ENCODE measurements at regions not wholly inside any gene's neighbourhood (a gene's known extent, or its start where the extent isn't known, plus 50 kb on each side); places are given as distances from the start of the nearest gene placed in this dataset.

DNA sequence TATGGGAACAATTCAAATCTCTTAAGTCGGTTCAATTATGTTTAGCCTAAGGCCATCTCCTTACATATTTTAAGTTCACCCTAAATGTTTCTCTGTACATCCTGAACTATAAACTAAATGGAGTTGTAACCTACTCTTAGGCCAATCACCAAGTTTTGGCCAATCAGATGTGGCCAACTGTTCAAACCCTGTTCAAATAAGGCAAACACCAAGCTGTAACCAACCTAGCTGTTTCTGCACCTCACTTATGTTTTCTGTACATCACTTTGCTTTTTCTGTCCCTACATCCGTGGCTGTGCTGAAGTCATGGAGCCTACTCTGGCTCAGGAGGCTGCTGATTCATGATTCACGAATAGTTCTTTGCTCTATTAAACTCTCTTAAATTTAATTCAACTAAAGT is 165.3 kb downstream of the GASK1B start:
- no peak for DNase-seq

DNA sequence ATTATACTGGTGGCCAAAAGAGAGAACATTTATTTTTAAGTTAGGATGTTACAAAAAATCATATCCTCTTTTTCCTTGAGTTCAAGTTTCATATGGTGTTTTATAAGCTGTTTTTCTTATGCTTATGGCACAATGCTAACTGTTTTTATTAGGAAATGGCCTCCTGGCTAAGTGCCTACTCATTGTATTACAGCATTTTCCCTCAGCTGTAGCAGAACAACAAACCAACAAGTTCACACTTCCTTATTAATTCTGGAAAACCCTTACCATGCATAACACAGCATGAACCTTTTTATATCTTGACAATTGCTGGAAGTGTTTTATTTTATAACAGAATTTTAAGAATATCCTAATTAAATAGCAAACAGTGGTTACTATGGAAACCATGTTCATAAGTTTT is 165.8 kb downstream of the GASK1B start:
- DNase-seq = peak; percentile 84 to 86

DNA sequence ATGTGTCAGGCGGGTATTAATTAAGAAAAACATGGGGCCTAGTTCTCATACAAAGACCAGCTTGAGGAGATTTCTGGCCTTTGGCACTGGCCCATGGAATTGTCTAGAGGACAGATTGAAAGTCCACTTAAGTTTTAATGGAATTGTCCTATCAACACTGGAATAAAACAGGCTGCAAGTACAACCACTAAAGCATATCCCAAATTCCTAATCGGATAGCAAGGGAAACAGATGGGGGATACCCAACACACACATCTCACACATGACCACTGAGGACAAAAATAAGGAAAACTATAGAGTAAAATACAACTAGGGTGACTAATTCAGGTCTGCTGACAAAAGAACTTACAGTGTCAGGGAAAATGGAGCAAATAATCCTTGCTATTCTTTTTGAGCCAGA is 167.8 kb downstream of the GASK1B start:
- DNase-seq = no peak

DNA sequence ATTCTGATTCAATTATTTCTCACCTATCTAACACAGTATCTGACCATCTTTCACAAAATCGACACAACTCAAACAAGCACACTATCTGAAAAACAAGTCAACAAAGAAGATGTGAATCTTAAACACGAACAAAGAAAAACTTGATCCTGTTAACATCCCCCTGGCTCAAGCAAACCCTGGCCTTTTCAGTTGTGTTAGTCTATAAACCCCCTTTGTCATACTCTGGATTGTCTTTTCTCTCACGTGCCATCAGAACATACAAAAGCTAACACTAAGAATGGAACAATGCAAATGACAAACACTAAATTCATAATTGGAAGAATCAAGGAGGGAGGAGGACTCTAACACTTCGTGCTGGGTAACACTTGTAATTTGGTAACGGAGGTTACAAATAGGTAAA is 168.7 kb downstream of the GASK1B start:
- no peak for DNase-seq

DNA sequence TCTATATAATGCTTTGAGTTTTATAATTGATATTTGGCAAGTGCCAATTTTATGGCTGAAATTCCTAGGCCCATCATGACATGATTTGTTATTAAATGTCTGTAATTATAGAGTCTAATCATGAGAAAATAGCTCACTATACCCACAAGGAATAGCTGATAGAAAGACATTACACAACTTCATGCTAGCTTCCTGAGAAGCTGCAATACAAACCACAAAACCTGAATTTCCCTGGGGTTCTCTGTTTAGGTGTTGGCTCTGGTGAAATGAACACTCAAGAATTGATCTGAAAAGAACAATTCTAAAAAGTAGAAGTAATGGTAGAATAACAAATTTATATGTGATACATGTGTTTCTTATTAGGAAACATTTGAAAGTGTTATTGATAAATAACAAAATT is 169.6 kb downstream of the GASK1B start:
- peak; percentile 61 to 64 for DNase-seq

DNA sequence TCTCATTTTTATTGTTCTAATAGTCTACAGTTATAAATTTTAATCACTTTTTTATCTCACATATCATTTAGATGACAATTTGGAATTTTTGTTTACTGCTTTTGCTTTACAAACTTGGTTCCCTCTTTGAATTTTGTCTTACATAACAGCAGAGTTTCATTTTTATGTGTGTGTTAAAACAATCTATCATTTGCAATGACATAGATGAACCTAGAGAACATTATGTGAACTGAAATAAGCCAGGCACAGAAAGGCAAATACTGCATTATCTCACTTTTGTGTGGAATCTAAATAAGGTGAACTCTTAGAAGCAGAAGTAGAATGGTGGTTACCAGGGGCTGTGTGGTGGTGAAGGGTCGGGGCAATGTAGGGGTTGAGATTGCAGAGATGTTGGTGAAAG is 170.7 kb downstream of the GASK1B start:
- DNase-seq = peak in 1 of 2 experiments; percentile 19

DNA sequence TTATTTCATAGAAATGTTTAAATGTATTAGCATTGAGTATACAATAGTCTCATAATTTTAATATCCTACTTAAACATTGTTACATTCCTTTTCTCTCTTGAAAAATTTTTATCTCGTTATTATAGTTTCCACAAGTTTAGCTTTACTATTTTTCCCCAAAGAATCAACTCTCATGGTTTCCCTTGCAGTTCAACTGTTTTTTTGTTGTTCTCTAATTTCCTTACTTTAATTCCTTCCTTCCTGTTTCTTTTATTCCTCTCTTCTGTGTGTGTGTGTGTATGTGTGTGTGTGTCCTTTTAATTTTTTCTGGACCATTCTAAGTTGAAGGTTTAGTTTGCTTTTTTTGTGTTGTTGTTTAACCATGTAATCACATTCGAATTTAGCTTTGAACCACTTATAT is 171.1 kb downstream of the GASK1B start:
- DNase-seq = no peak

DNA sequence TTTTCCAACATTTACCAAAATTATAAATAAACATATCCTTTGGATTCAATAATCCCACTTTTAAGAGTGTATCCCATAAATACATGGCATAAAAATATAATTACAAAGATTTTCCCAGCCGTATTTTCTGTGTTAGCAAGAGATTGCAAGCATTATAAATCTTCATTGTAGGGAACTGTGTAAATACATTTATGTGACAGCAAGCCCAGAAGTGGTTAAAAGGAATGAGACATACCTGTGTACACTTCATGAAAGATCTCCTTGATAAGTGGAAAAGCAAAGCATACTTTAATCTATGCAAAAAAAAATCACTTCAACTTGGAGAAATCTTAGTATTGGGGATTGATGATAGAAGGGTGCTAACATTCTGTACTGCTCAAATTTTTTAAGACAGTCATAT is 173.1 kb downstream of the GASK1B start:
- no peak for DNase-seq

DNA sequence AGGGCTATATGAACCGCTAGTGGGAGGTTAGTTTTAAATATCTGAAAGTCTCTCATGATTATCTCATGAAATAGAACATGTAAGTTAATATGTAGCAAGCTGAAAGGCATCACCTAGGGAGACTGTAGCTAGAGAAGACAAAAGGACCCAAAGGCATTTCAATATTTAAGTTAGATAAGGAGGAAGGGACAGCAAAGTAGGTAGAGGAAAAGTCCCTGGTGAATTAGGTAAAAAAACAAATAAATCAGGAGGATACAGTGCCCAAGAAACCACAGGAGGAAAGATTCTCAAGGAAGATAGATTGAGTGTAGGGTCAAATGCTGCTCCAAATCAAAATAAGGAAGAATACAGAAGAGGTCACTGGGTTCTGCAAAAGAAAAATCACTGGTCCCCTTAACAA is 175.5 kb downstream of the GASK1B start:
- no peak for DNase-seq

DNA sequence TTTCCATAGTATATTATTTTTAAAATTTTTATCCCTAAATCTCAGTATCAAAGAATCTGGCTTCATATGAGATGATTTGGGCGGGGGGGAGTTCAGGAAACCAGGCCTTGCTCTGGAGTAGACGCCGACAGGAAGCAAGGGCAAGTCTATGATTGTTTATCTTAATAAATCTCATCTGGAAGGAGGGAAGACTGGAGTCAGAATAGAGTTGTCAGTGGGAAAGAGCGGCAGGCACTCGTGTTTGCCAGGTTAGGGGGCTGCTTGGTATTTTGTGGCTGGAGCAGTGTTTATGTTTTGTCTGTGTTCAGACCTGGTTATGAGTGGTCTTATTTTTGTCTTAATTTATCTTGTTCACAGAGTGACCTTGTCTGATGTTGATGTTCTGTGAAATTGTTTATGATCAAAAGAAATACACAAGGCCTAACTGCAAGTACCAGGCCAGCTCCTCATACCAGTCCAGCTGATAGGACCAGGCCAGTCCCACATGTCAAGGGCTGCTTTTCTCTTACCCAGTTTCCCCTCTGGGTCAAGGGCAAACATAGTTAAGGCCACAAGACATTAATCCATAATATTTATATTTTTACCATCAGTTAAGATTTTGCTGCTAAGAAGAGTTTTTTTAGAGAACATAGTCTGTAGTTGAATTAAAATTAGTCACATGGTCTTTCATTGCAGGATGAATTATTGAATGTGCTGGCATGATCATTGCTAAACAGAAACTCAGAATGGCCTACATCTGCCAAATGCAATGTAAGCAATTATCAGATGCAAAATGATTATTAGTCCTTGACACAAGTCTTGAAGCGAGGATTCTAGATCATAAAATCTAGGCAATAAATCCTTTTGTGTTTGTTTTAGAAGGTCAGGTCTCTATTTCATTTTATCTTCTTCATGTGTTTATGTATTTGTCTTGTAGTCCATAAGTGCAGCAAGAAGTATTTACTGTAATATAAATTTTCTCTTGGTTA is 176.5 kb downstream of the GASK1B start:
- no peak for DNase-seq

DNA sequence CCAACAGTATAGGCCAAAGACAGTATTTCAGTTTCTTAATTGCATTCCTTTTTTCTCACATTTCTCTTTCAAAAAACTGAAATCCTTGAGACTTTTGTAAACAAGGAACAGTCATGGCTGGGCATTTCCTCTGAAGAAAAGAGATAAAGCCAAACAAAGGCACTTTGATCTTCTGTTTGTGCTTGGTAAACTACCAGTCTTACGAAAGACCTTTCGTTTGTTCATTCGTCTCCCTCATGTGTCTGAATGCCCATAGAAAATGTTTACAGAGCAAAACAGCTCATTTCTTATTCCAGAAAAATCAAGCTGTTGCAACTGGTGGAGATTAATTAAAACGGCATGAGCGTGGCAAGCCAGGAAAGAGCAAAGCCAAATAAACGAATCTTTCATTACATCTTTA is 178.0 kb downstream of the GASK1B start:
- no peak for DNase-seq

DNA sequence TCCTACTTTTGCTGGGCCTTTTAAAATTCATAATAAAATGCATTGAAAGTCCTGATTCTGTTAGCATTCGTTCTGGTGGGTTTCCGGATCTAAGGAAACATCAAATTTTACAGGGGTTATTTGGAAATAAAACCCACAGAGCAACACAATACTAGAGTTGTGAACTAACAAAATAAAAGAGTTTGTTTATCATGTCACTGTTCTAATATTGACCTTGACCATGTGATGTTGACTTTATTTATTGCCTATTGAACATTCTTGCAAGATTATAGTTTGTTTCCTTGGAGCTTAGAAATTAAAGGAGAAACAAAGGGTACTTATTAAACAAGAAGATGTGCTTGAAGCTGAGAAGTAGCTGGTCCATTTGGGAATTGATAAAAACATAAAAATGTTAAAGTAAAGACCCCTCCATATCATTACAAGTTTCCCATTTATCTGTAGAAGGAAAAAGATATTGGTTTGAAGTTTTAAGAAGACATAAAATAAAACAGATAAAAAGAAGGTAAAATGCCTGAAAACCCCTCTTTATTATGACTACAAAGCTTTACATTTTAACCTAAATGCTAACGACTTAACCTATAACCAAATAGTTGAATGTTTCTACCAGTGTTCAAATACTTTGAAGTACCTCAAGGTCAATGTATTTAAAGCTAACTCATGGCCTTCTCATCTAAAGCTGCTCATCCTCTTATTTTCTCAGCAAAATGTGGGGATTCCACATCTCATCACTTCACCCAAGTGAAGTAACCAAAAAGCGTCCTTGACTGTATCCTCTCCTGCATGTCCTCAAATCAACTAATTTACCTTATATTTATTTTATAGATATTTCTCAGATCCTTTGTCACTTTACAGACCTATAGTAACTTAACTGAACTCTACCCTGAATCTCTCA is 179.6 kb downstream of the GASK1B start:
- no peak for DNase-seq

DNA sequence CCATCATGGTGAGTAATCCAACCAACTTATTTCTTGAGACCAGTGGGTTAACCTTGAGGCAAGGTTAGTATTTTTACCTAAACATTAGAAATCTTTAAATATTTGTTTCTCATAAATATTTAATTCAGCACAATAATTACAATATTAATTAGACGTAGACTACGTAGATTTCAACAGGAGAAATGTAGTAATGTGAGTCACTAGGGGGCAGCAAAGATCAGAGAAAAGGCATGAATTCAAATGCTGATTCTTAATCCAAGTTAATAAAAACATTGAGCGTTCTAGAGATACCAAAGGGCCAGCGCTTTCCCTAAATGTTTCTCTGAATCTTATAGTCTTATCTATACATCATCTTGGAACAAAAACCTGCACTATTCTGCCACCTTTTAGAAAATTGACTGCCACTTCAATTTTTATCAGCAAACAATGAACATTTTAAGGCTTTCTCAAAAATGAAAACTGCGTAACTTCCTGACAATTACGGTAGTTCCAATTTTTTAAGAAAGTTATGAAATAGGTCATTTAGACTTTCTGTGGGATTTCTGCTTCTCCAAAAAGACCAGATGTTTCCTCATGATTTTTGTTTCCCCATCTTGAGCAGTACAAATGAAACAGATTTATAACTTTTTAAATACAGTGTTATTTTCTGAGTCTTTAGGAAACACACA is 180.7 kb downstream of the GASK1B start:
- DNase-seq = peak; percentile 85 to 86

DNA sequence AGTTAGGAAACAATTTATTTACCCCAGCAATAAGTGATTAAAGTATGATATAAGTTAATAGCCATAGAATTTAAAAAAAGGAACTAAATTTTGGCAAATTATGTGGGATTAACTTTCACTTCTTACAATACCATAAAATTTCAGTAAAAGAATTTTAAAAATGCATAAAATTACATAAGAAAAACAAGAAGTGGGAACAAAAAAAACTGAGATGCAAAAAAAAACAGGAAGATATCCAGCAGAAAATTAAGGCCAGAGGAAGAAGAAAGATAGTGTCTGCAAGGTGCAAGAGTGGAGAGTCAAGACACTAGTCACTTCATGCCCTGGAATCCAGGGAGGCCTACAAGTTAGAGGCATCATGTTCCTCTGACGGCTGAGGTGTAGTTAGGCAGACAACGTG is 184.2 kb downstream of the GASK1B start:
- no peak for DNase-seq

DNA sequence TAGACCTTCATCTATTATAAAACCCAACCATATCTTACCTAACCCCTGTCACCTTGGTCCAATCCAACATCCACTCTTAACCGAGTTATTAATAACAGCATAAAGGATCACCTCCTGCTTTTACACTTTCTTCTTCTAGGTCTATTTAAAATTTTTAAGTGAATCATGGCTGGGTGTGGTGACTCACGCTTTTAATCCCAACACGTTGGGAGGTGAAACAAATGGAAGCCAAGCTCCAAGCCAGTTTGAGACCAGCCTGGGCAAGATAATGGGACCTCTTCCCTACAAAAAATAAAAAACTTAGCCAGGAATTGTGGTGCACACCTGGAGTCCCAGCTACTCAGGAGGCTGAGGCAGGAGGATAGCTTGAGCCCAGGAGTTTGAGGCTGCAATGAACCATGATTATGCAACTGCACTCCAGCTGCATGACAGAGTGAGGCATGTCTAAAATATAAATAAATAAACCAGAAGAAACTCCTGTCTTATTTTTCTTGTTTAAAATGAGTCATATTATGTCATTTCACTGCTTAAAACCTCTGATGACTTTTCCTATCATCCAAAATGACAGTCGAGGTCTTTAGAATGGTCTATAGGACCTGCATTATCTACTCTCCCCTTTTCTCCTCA is 188.4 kb downstream of the GASK1B start:
- no peak for DNase-seq

DNA sequence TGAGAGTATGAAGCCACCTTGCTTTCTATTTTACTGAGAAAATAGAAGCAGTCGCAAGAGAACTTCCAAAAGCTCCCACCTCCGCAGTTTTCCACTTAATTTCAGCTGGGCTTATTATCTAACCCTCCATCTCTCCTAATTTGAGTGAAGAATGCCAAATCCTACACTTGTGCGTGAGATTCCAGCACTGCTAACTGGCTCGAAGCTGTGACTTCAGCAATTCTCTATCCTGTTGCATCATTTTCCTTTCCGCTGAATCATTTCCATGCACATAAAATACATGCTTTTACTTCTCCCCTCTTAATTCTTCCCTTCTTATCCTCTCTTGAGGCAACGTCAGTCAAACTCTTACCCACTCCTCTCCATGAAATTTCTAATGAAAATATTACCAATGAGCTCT is 189.5 kb downstream of the GASK1B start:
- no peak for DNase-seq

DNA sequence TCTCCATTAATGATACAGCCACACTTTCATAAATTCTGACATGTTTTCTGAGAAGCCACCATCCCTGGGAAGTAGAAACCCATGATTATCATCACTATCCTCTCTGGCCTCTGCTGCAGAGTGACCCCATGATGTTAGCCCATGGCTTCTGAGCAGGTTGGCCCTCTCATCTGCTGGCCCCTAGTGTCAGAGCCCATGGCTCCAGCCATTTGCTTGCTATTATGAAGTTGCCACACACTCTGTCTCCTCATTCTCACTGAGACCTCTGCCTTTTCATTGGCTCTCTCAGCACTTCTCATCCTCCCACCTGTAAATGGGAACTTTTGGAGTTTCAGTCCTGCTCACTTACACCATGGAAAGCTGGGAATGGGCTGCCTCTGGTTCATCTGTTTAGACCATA is 192.7 kb downstream of the GASK1B start:
- no peak for DNase-seq

DNA sequence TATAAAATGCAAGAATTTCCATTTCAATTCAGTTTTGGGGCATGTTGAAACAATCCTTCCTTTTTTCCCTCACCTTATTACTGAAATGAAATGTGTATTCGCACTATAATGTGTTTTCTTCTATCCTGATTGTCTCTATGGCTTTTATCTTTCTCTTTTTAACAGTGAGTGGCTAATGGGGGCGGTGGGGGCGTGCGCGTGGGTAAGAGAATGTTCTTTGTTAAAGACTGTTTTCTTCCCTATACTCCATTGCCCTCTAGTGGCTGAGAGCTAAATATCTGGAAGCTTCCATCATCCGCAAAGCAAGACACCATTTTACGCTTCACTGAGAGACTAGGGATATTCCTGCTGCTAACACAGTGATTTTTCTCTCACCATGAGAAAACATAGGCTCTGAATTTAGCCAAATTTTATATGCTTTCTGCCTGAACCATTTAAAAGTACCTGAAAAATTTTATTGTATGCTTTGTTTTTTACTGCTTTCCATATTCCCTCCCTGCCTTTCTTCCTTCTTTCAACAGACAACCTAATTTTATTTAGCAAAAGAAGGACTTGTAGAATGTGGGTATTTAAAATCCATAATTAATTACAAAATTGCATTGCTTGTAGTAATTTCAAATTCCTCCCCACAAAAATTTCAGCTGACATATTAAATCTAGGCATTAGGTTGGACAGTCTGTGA is 194.0 kb downstream of the GASK1B start:
- DNase-seq = peak; percentile 18 to 44

DNA sequence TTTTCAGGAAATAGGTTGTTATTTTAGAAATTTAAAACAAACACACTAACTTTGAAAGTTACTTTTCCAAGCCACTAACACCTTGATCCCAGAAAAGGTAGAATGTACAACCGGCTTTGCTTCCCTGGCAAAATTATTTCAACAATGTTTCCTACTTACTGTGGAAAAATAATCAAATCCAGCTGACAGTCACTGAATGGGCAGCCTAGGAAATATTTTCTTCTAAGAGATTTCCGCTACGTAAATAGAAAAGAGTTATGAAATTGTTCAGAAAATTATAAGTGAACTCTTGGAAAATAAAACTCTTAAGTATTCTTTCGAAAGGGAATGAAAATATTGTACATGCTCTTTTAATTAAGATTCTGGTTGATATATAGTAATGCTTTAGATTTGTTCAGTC is 195.7 kb downstream of the GASK1B start:
- no peak for DNase-seq

DNA sequence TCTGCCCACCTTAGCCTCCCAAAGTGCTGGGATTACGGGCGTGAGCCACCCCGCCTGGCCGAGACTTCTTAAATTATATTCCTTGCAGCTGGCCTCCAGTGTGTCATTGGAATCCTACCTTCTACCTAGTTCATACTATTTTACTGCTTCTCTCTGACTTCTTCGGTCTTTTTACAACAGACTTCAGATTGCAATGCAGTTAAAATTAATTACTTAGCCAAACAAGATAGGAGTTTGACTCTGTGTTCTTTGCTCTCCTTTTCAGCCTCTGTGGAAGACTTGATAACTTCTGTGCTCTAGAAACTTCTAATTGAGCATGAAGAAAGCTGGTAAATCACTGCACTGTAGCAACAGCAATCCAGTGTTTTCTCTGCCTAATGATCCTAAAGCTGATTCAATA is 199.5 kb downstream of the GASK1B start:
- no peak for DNase-seq

DNA sequence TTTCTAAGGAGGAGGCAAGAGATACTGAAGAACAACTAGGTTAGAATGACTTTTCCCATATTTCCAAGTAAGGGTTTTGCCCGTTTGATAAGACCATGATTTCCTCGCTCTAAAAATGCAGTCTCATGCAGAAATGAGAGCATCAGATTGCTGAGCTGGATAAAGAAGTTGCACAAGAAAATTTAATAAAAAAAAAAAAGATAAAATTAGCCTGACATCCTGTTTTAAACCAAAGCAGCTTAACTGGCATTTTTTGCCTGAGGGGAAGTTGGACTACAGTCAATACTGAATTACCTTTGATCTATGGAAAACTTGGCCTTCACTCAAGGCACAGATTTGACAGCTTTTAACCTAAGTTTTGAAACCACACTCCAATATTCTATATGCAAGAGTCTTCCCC is 208.4 kb downstream of the GASK1B start:
- DNase-seq = no peak

Data from AML-193 (cell line).